NCI-H2196 treated with DMSO at 0.1 percent for 48 hours (cell line): ENCODE measurements at regions not wholly inside any gene's neighbourhood (a gene's known extent, or its start where the extent isn't known, plus 50 kb on each side); places are given as distances from the start of the nearest gene placed in this dataset.
"Not testable (repeated sequence)": the region's sequence is repeated elsewhere in the genome, so short reads cannot be mapped to it uniquely, and the experiment has no call there.

Experiments used
- DNase-seq: peaks from one replicate; lab custom pipeline; 2025; ENCODE audit not compliant: unreplicated experiment; lab: John Stamatoyannopoulos, UW

DNA sequence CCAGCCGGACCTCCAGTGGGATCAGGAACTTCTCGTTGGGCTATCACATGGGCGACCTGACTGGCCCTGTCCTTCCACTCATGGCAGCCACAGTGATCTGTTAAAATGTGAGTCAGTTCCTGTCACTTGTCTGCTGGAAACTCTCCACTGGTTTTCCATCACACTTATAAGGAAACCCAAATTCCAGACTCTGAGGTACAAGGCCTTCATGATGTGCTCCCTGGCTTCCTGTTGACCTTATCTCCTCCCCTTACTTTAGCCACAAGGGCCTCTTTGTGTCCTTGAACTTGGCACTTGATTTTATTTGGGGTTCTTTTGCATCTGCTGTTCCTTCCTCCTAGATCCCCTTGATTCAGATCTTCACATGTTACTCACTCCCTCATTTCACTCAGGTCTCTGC is 96.8 kb downstream of the TENT5C start:
- no peak for DNase-seq

DNA sequence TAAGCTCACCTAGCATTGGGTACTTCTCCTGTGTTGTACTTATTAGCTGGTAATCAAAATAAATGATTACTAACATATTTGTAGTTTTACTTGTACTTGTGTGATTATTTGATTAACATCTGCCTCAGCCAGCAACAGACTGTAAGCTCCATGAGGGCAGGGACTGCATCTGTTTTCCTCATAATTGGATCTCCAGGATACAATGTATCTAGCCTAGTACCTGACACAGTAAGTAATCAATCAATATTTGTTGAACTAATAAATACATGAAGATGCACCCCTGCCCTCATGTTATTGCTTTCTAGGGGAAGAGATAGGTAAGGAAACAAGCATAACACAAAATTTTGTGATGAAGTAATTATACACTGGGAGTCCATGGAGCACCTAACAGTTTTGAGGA is 101.5 kb downstream of the TENT5C start:
- DNase-seq = no peak

DNA sequence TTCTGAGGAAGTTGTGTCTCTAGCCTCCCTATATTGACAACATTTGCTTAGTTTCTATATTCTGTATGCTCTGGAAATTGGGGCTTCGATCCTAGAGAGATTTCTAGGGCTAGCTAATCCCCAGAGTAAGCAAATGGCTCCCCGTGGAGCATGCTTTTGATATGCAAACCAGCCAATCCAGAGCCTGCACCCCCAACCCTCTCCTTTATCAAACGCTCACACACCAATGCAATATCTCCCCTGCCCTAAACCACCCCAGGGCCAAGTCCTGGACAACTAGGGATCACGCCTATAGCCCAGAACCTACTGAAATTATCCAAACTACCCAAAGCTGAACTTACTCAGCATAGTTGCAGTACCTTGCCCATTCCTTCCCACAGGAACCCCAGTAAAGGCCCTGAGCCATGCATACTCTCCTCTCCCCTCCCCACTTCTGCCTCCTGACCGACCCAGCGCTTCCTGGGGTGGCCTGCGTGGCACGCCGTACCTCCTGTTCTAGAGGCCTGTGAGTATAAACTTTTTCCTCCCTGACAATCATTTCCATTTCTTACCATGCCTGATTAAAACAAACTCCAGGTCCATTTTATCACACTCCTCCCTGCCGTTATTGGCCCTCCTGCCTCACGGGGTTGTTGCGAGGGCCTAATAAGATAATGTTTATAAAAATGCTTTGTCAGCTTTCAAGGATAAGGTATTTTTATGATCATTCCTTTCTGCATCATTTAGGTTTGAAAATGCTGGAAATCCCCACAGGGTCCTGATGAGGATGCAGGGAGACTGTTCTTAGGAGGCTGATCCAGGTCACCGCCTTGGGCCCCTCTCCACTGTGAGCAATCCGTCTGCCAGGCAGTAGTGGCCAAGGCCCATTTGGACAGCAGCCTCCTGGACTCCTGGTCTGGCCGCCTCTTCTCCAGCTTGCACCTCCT is 102.7 kb downstream of the TENT5C start:
- DNase-seq = no peak

DNA sequence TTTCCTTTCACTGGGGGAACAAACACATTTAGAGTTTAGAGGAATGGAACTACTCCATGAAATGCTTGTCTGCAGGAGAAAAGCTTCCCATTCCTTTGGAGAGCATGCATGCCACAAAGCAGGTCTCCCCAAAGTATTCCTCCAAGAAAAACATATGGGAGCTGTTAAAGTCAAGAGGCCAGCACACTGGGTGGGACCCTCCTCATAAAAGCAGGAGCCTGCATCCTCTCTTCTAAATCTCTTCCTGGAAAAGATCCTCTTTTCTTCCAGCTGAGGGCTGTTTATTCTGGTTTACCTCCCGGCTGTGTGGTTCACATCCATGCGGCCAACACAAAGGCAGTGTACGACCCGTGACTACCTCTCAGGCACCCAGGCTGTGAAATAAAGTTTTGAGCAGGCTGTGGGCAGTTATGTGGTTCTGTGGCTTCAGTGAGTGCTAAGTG is 103.4 kb downstream of the TENT5C start:
- DNase-seq = no peak

DNA sequence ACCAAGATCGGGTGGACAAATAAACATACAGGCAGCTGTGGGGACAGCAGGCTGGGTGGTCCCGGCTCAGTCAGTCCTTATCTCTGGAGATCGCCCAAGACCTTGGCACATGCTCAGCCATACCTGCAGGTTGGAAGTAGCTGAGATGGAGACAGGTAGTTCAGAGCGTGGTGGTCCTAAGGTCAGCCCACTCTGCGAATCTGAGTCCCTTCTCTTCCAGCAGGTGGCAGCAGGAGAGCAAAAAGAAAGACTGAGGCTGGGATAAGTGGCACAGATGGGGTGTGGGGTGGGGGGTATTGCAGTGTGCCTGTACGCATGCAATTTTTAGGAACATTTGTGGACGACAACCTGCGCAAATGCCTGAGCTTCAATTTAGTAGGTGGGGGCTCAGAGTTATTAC is 104.9 kb downstream of the TENT5C start:
- no peak for DNase-seq

DNA sequence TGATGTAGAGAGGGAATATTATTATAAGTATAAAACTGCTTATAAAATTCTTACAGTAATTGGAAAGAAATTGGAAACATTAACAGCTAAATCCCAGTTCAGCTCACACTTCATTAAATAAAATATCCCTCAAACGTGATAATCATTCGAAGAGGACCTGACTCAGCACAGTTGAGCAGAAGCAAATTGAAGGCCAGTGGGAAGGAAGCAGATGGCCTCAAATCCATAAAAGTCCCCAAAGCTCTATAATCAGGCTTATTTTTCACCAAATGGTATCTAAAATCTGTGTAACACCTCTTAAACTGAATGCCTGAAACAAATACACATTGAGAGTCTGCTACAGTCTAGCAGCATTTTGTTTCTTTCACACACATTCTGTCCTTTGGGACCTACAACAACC is 106.8 kb downstream of the TENT5C start:
- no peak for DNase-seq

DNA sequence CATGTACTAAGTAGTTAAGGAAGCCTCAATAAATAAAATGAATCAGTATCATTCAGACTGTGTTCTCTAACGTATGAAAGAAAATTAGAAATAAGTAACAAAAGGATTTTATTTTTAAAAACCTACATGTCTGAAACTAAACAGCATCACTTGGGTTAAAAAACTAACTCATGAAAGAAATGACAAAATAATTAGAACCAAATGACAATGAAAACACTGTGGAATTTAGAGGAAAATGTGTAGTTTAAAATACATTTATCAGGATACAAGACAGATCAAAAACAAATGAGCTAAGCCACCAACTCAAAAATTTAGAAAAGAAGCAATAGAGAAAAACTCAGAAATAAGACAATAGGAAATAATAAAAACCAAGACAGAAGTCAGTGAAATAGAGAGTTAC is 108.7 kb downstream of the TENT5C start:
- DNase-seq = no peak

DNA sequence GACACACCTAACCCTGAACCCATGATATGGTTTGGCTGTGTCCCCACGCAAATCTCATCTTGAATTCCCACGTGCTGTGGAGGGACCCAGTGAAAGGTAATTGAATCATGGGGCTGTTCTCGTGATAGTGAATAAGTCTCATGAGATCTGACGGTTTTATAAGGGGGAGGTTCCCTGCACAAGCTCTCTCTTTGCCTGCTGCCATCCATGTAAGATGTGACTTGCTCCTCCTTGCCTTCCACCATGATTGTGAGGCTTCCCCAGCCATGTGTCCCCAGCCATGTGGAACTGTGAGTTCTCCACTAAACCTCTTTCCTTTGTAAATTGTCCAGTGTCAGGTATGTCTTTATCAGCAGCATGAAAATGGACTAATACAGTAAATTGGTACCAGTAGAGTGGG is 110.2 kb downstream of the TENT5C start:
- DNase-seq = not testable (repeated sequence)

DNA sequence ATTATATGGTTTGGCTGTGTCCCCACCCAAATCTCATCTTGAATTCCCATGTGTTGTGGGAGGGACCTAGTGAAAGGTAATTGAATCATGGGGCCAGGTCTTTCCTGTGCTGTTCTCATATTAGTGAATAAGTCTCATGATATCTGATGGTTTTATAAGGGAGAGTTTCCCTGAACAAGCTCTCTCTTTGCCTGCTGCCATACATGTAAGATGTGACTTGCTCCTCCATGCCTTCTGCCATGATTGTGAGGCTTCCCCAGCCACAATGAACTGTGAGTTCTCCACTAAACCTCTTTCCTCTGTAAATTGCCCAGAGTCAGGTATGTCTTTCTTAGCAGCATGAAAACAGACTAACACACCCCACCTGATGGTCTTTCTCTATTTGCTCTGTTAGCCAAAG is 112.1 kb downstream of the TENT5C start:
- DNase-seq = not testable (repeated sequence)

DNA sequence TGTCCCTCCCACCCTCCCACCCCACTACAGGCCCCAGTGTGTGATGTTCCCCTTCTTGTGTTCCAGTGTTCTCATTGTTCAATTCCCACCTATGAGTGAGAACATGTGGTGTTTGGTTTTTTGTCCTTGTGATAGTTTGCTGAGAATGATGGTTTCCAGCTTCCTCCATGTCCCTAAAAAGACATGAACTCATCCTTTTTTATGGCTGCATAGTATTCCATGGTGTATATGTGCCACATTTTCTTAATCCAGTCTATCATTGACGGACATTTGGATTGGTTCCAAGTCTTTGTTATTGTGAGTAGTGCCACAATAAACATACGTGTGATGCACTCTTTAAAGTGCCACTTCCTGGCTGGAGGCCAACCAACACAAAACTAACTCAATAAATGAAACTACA is 112.7 kb downstream of the TENT5C start:
- DNase-seq = not testable (repeated sequence)

DNA sequence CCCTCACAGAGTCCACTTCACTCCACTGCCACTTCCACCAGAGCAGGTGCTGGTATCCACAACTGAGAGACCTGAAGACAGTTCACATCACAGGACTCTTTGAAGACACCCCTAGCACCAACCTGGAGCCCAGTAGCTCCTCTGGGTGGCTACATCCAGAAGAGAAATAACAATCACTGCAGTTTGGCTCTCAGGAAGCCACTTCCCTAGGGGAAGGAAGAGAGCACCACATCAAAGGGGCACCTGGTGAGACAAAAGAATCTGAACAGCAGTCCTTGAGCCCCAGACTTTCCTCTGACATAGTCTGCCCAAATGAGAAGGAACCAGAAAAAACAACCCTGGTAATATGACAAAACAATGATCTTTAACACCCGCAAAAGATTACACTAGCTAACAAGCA is 113.2 kb downstream of the TENT5C start:
- DNase-seq = no peak

DNA sequence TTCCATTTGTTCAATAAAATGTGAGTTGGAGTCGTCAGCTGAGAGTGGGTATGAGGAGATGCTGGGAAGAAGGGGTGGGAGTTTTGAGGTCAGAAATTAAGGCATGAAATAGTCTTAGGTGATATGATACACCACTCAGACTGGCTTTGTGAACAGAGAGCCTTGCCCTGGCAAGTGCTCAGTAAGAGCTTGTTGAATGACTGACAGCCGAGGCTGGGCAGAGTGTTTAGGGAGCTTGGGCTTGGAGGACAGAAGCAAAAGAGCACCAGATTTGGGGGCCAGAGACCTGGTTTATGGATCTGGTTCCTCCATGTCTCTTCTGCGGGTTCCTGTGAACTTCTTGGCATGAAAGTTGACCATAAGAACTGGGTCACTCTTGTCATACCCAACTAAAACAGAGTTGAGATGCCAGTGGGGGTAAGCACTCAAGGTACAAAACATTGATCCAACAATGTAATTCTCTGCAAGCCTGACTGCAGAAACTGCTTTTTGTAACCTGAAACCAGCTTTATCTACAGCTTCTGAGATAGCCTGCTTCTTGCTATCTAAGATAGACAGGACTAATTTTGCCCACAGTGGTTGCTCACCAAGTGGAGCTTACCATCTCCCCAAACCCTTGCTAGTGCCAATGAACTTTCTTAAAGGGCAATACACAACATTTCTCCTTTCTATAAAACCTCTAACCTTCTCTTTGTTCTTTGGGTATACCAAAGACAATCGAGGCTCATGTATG is 126.4 kb downstream of the TENT5C start:
- DNase-seq = no peak

DNA sequence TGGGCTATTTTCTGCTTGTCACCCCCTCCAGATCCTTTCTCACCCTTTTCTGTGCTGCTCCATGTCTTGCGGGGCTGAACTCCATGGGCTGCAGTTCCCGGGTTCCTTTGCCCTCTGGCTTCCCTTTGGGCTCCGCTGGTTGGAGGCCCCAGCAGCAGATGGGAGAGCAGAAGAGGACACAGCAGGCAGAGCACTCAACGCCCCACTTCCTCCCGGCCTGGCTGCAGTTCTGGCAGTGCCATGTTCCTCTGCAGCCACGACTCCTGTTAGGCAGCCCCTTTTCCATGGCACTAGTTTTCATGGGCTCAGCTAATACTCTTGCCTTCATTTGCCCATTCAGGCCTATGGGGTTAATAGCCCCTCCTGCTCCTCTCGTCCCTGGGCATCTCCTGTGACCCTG is 127.1 kb downstream of the TENT5C start:
- DNase-seq = no peak

DNA sequence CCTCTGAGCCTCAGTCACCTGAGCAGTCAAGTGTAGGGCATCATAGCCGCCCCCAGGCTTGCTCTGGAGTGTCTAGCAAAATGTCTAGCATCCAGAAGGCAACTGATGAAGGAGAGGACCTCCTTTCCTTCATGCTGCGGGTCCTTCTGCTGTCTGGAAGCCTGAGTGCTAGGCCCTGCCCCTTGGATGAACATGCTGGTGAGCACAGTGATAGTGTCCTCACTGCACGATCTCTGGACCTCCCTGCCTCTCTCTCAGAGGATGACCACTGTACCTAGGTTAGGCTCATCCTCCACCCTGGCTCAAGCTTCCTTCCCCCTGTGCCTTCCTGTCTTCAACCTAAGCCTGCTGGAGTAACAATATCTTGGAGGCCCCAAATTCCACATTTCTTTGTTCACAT is 128.6 kb downstream of the TENT5C start:
- DNase-seq = no peak

DNA sequence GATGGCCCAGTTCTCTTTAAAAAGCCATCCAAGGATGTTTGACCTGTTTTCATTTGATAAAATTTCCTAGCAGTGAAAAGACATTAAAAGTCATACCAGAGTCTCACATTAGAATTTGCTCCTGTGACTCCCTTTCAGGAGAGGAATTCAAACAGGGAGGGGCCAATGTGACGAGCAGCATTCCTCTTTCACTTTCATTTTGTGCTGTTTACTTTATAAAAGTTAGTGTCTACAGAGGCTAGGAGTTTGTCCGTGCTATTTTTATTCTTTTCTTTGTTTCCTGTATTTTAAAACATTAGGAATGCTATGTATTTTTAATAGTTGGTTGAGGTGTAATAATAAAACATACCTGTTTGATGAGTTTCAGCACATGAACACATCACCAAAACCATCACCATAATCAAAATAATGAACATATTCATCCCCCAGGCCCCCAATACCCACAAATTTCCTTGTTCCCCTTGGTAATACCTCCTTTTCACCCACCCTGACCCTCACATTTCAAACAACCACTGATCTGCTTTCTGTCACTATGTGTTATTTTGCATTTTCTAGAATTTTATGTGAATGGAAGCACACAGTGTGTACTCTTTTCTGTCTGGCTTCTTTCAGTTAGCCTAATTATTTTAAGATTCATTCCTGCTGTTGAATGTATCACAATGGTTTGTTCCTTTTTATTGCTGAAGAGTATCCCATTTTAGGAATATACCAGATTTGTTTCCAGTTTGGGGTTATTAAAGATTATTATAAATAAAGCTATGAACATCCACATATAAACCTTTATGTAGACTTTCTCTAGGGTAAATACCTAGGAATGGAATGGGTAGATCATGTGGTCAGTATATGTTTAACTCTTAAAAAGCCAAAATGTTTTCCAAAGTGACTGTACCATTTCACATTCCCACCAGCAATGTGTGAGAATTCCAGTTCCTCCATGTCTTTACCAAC is 129.5 kb downstream of the TENT5C start:
- peak; percentile 6 for DNase-seq

DNA sequence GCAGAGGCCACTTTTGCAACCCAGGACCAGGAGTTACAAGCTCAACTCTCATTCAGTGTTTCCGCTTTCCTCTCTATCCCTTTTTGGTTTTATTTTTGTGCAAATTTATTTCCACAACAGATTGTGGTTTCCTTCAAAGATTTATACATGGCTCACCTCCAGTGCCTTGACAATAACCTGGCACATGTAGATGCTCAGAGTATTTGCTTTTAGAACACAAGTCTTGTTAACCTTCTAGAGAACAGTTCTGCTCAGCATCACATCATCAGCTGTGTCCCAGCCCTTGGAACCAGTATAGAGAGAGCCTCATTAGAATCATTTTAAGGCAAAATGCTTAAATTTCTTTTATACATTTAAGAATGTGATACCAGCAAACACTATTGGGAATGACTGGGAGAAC is 133.7 kb downstream of the TENT5C start:
- no peak for DNase-seq

DNA sequence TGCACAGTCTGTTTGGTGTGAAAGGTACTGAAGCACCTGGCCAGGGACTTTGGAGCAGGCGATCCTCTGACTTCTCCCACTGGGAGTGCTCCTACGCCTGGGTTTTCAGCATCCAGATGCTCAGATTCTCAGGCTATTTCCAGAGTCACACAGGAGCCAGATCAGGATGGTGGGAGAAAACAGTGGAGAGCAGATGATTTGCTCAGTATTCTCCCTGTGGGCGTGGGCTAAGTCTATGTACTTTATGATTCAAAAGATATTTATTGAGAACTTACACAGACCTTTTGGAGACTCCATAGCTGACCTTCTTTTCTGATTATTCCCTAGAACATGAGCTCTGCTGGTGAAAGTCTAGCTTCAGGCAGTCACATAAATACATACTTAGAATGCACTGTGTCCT is 134.6 kb downstream of the TENT5C start:
- no peak for DNase-seq

DNA sequence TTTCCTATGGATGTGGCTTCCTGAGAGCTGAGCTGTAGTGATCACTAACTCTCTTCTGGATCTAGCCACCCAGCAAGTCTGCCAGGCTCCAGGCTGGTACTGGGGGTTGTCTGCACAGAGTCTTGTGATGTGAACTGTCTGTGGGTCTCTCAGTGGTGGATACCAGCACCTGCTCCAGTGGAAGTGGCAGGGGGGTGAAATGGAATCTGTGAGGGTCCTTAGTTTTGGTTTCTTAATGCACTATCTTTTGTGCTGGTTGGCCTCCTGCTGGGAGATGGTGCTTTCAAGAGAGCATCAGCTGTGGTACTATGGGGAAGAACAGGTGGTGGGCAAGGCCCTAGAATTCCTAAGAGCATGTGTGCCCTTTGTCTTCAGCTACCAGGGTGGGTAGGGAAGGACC is 140.7 kb downstream of the TENT5C start:
- not testable (repeated sequence) for DNase-seq

DNA sequence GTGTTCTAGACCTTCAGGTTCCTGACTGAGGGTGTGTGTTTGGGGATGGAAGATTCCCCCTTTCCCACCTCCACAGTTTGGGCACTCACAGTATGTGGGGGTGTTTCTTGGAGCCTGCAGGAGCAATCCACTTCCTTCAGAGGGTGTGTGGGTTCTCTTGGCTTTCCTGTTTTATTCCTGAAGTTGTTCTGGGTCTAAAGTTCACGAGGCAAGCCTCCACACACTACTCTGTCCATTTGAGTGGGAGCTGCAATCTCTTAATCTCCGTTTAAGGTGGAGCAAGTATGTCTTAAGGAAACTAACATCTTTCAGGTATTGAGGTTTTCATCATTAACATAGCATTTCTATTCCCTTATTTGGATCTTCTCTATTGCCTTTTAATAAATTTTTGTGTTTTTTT is 141.8 kb downstream of the TENT5C start:
- DNase-seq = no peak

DNA sequence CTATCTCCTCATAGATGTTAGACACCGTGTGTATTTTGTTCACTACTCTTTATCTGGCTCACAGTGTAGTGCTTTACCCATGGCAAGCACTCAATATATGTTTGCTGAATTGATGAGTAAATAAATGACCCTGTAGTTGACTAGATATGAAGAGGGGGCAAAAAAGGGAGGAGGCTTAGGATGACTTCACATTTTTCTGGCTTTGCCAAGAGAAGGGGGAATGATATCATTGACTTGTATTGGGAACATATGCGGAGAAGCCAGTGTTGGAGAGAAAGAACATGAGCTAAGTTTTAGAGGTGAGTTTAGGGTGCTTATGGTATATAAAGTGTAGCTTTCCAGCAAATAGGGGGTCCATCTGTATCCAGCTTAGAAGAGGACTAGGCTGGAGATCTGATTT is 145.5 kb downstream of the TENT5C start:
- no peak for DNase-seq

DNA sequence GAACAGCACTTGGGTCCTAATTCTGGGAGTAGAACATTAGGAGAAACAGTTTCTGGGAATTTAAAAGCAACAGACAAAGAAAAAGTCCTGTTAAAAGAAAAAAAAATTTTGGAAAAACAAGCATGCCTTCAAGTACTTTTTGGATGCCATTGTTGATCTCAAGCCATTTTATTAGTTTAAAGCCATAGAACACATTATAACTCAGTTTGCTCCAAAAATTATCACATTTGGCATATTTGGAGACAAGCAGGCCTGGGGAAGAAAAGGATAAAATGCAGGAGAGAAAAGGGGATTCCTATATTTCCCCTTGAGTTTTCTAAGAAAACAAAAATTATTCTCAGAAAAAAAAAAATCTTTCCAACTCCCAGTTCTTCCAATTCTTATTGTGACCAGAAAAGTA is 146.8 kb downstream of the TENT5C start:
- DNase-seq = no peak
